A673 (cell line): ENCODE measurements at regions not wholly inside any gene's neighbourhood (a gene's known extent, or its start where the extent isn't known, plus 50 kb on each side); places are given as distances from the start of the nearest gene placed in this dataset.

ENCODE experiments used
- BruUV-seq: library from RNA; stranded (reverse); fragments of 400-500 nt; replicated peaks from 2 replicates; lab custom pipeline; 2021; lab: Mats Ljungman, UMichigan
- CTCF ChIA-PET: fragments of 300-600 bp; sonication (Branson Sonifier 250); formaldehyde crosslinking; loops from one replicate; lab custom pipeline; 2022; ENCODE audit warnings: antibody characterized with exemption; lab: Charles Lee
- POLR2A ChIA-PET: fragments of 300-600 bp; sonication (Branson Sonifier 250); formaldehyde crosslinking; loops from one replicate; lab custom pipeline; 2022; ENCODE audit warnings: antibody characterized with exemption; ENCODE audit not compliant: low non-redundant PET; lab: Charles Lee
- DNase-seq: peaks from one replicate; pipeline ENCODE4 v3.0.0-alpha.2; 2015; ENCODE audit warnings: low spot score
- H3K27ac ChIP-seq: fragments of 200-600 bp; sonication (generic); 2 replicates; pipeline ENCODE4 v1.5.1; 2016; ENCODE audit warnings: mixed run types, low read depth, mild to moderate bottlenecking, mixed read lengths, antibody characterized with exemption, low read length; ENCODE audit not compliant: poor library complexity, severe bottlenecking
- H3K27me3 ChIP-seq: fragments of 200-600 bp; sonication (generic); replicated peaks from 2 replicates; pipeline ENCODE4 v1.6.1; 2017; ENCODE audit warnings: mixed run types, low read depth, mild to moderate bottlenecking, mixed read lengths, antibody characterized with exemption, low read length; ENCODE audit not compliant: insufficient read depth, poor library complexity
- H3K36me3 ChIP-seq: fragments of 200-600 bp; sonication (generic); 2 replicates; pipeline ENCODE4 v1.6.1; 2016; ENCODE audit warnings: mixed run types, mild to moderate bottlenecking, mixed read lengths, antibody characterized with exemption, low read length; ENCODE audit not compliant: insufficient read depth, poor library complexity, severe bottlenecking
- H3K4me1 ChIP-seq: fragments of 200-600 bp; sonication (generic); 2 replicates; pipeline ENCODE4 v1.6.1; 2017; ENCODE audit warnings: mixed run types, mild to moderate bottlenecking, mixed read lengths, antibody characterized with exemption, low read length; ENCODE audit not compliant: insufficient read depth, poor library complexity, severe bottlenecking
- H3K4me3 ChIP-seq: fragments of 200-600 bp; sonication (generic); 2 replicates; pipeline ENCODE4 v1.5.1; 2016; ENCODE audit warnings: low read depth, mixed run types, mild to moderate bottlenecking, mixed read lengths, low read length; ENCODE audit not compliant: poor library complexity, severe bottlenecking
- H3K9me3 ChIP-seq: fragments of 200-600 bp; sonication (generic); 2 replicates; pipeline ENCODE4 v1.6.1; 2016; ENCODE audit warnings: mixed run types, low read depth, mild to moderate bottlenecking, mixed read lengths, antibody characterized with exemption, low read length; ENCODE audit not compliant: poor library complexity, severe bottlenecking
- EZH2 ChIP-seq: fragments of 200-600 bp; sonication (generic); IDR thresholded peaks from 2 replicates; pipeline ENCODE4 v1.6.1; 2017; ENCODE audit warnings: borderline replicate concordance, low read depth, mild to moderate bottlenecking, mixed read lengths, antibody characterized with exemption, low read length; ENCODE audit not compliant: poor library complexity, severe bottlenecking
- intact Hi-C: fragments of 100-400 bp; cut with micrococcal nuclease; formaldehyde crosslinking; loops from one replicate; pipeline ENCODE4 v1.10.0; 2022; ENCODE audit not compliant: unreplicated experiment
- TF ChIP-seq, protein P1 (sequence below): fragments of 300-800, 200-600 bp; sonication (generic); conservative IDR thresholded peaks from 2 replicates; pipeline ENCODE4 v1.5.1; 2017; ENCODE audit warnings: low read depth, mild to moderate bottlenecking, antibody characterized with exemption, low read length, moderate library complexity, mixed read lengths

DNA sequence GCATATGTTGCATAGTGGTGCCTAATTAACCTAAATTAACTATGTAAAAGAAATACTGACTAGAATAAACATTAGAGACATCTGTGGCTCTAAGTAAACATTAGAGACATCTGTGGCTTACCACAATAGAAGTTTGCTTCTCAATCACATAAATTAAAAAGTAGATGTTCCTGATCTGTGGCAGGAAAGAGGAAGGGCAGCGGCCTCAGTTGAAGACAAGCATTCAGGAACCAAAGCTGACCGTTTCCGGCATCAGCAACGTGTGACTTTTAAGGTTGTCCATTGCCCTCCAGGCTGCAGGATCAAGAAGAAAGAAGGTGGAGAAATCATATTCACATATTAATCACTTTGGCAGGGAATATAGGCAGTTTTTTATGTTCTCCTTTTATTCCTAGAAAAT, 336.3 kb upstream of the TRAM1L1 start:
- TF ChIP-seq, protein P1, sequence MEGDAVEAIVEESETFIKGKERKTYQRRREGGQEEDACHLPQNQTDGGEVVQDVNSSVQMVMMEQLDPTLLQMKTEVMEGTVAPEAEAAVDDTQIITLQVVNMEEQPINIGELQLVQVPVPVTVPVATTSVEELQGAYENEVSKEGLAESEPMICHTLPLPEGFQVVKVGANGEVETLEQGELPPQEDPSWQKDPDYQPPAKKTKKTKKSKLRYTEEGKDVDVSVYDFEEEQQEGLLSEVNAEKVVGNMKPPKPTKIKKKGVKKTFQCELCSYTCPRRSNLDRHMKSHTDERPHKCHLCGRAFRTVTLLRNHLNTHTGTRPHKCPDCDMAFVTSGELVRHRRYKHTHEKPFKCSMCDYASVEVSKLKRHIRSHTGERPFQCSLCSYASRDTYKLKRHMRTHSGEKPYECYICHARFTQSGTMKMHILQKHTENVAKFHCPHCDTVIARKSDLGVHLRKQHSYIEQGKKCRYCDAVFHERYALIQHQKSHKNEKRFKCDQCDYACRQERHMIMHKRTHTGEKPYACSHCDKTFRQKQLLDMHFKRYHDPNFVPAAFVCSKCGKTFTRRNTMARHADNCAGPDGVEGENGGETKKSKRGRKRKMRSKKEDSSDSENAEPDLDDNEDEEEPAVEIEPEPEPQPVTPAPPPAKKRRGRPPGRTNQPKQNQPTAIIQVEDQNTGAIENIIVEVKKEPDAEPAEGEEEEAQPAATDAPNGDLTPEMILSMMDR = no peak
- TF ChIP-seq EZH2 = no peak
- no TSS peak for BruUV-seq
- CTCF ChIA-PET = no interaction called here

DNA sequence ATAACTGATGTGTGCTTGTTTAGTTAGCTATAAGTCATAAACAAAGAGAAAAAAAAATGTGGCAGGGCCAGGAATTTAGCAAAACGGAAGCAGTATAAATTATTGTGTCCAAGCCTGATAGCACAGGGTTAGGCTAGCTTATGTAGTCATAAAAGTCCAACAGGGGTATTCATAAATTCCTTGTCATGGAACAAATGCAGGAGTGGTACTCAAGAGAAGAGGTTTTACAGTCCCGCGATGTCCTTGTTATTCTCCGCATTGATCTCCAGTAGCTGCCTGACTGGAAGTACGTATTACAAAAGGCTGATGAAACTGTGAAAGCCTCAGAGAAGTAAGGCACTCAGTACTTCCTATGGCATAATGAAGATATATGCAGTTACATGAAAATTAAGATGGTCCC, 336.9 kb upstream of the TRAM1L1 start:
- CTCF ChIA-PET = no interaction called here
- H3K36me3 ChIP-seq = no peaks in the 10 kb centered on the region
- BruUV-seq = no TSS peak
- no peaks in the 10 kb centered on the region for H3K9me3 ChIP-seq
- POLR2A ChIA-PET = no interaction called here
- no peaks in the 10 kb centered on the region for H3K4me1 ChIP-seq
- intact Hi-C loops = no loop called here
- no peak overlapping the region for H3K27ac ChIP-seq
- no peaks in the 10 kb centered on the region for H3K27me3 ChIP-seq
- H3K4me3 ChIP-seq = no peak overlapping the region
- DNase-seq = no peak
- no peak for TF ChIP-seq EZH2
- TF ChIP-seq, protein P1 = no peak

More for the DNA sequence above, 336.3 kb upstream of the TRAM1L1 start:
- DNase-seq = no peak
- Histone ChIP-seq H3K27ac (no peak overlapping the region), H3K9me3 (no peaks in the 10 kb centered on the region), H3K4me1 (no peaks in the 10 kb centered on the region), H3K36me3 (no peaks in the 10 kb centered on the region), H3K27me3 (no peaks in the 10 kb centered on the region), H3K4me3 (no peak overlapping the region)
- POLR2A ChIA-PET = no interaction called here
- intact Hi-C loops = no loop called here

DNA sequence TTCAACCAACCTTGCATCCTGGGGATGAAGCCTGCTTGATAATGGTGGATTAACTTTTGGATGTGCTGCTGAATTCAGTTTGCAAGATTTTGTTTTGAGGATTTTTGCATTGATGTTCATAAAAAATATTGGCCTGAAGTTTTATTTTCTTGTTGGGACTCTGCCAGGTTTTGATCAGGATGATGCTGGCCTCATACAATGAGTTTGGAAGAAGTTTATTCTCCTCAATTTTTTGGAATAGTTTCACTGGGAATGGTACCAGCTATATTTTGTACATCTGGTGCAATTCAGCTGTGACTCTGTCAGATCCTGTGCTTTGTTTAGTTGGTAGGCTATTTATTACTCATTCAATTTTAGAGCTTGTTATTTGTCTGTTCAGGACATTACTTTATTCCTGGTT, 340.3 kb upstream of the TRAM1L1 start:
- no peaks in the 10 kb centered on the region for H3K9me3 ChIP-seq
- POLR2A ChIA-PET = no interaction called here
- intact Hi-C loops = no loop called here
- H3K27me3 ChIP-seq = no peaks in the 10 kb centered on the region
- CTCF ChIA-PET = no interaction called here
- no peak for DNase-seq
- TF ChIP-seq EZH2 = no peak
- TF ChIP-seq, protein P1 = no peak
- H3K4me3 ChIP-seq = no peak overlapping the region
- H3K27ac ChIP-seq = no peak overlapping the region
- no peaks in the 10 kb centered on the region for H3K36me3 ChIP-seq
- BruUV-seq = no TSS peak
- no peaks in the 10 kb centered on the region for H3K4me1 ChIP-seq
